OCI-LY1 (cell line): ENCODE measurements at regions not wholly inside any gene's neighbourhood (a gene's known extent, or its start where the extent isn't known, plus 50 kb on each side); places are given as distances from the start of the nearest gene placed in this dataset.

ENCODE experiments used
- H2AFZ ChIP-seq: fragments of 200-600 bp; sonication (generic), shearing (Covaris generic); 2 replicates; pipeline ENCODE4 v1.6.0; 2014; ENCODE audit warnings: antibody characterized with exemption, mild to moderate bottlenecking, low read length
- H3F3A ChIP-seq: fragments of 200-600 bp; sonication (generic), shearing (Covaris generic); 2 replicates; pipeline ENCODE4 v1.6.0; 2014; ENCODE audit warnings: mild to moderate bottlenecking, antibody characterized with exemption, low read length, moderate library complexity; ENCODE audit not compliant: insufficient read depth
- H3K27ac ChIP-seq: fragments of 200-600 bp; sonication (generic); 2 replicates; pipeline ENCODE4 v1.5.1; 2014; ENCODE audit warnings: low read length, mixed run types, mild to moderate bottlenecking, low read depth; ENCODE audit not compliant: poor library complexity, severe bottlenecking
- H3K27me3 ChIP-seq: fragments of 200-600 bp; sonication (generic); 2 replicates; pipeline ENCODE4 v1.6.0; 2014; ENCODE audit warnings: antibody characterized with exemption, mild to moderate bottlenecking, low read length, moderate library complexity; ENCODE audit not compliant: insufficient read depth
- H3K36me3 ChIP-seq: fragments of 200-600 bp; sonication (generic); 2 replicates; pipeline ENCODE4 v1.6.1; 2014; ENCODE audit warnings: mild to moderate bottlenecking, antibody characterized with exemption, low read length, moderate library complexity, mixed read lengths; ENCODE audit not compliant: insufficient read depth
- H3K4me1 ChIP-seq: fragments of 200-600 bp; sonication (generic); 2 replicates; pipeline ENCODE4 v1.5.1; 2014; ENCODE audit warnings: mild to moderate bottlenecking, low read length, moderate library complexity; ENCODE audit not compliant: insufficient read depth, severe bottlenecking
- H3K4me2 ChIP-seq: fragments of 200-600 bp; sonication (generic), shearing (Covaris generic); 2 replicates; pipeline ENCODE4 v1.6.1; 2014; ENCODE audit warnings: low read length
- H3K4me3 ChIP-seq: fragments of 200-600 bp; sonication (generic); 2 replicates; pipeline ENCODE4 v1.5.1; 2014; ENCODE audit warnings: low read length, low read depth, mild to moderate bottlenecking, mixed read lengths; ENCODE audit not compliant: poor library complexity, severe bottlenecking
- H3K79me2 ChIP-seq: fragments of 200-600 bp; shearing (Covaris generic); 2 replicates; pipeline ENCODE4 v1.6.1; 2016; ENCODE audit warnings: mixed run types, low read length, mixed read lengths; ENCODE audit not compliant: insufficient read depth
- H3K9ac ChIP-seq: fragments of 200-600 bp; sonication (generic), shearing (Covaris generic); 2 replicates; pipeline ENCODE4 v1.6.1; 2014; ENCODE audit warnings: mild to moderate bottlenecking, low read length, mixed read lengths
- H3K9me2 ChIP-seq: fragments of 200-600 bp; sonication (generic), shearing (Covaris generic); 2 replicates; pipeline ENCODE4 v1.6.1; 2014; ENCODE audit warnings: low read depth, mild to moderate bottlenecking, low read length, mixed read lengths
- H3K9me3 ChIP-seq: fragments of 200-600 bp; shearing (Covaris generic); 2 replicates; pipeline ENCODE4 v1.6.1; 2014; ENCODE audit warnings: low read length, mixed read lengths
- H4K20me1 ChIP-seq: fragments of 200-600 bp; sonication (generic), shearing (Covaris generic); 2 replicates; pipeline ENCODE4 v1.6.0; 2016; ENCODE audit warnings: mild to moderate bottlenecking, low read length; ENCODE audit not compliant: insufficient read depth
- EZH2 ChIP-seq: fragments of 200-600 bp; sonication (generic), shearing (Covaris generic); IDR thresholded peaks from 2 replicates; pipeline ENCODE4 v1.8.0; 2017; ENCODE audit warnings: borderline replicate concordance, mixed run types, mild to moderate bottlenecking, antibody characterized with exemption, low read length, moderate library complexity, mixed read lengths
- TF ChIP-seq, protein P1 (sequence below): fragments of 200-600 bp; sonication (generic), shearing (Covaris generic); IDR thresholded peaks from 2 replicates; pipeline ENCODE4 v1.5.1; 2017; ENCODE audit warnings: mild to moderate bottlenecking, antibody characterized with exemption, low read length, moderate library complexity, mixed read lengths

DNA sequence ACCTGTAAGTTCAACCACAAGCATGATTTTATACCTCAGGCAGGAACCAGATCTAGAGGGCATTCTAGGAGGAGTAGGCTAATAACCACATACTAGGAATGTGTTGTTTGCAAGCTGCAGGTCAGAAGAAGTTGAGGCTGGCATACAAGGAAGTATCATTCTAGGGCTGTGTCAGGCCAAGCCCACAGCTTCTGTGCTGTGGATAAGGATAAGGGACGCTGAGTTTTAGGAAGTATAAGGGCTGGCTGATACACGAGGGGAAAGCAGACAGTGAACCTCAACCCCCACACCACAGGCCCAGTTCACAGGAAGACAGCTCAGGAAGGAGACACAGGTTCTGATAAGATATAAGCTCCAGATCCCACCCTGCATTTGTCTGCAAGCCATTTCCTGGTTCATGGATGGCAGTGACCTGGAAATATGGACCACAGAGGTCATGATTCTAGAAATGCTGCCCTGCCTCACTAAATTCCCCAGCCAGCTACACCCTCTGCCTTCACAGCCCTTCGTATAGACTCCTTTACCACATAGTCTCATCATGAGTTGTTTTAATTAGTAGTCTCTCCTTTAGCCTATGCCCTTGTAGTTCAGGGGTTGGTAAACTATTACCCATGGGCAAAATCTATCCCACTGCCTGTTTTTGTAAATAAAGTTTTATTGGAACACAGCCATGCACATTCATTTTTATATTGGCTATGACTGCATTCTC is 260.7 kb downstream of the OPA1 start:
- H3K27ac ChIP-seq: no peak overlapping the region
- no peaks in the 10 kb centered on the region for H3K36me3 ChIP-seq
- no peaks in the 10 kb centered on the region for H4K20me1 ChIP-seq
- H3K79me2 ChIP-seq: no peaks in the 10 kb centered on the region
- H3K4me3 ChIP-seq: no peak overlapping the region
- no peaks in the 10 kb centered on the region for H3K9me2 ChIP-seq
- no peak overlapping the region for H3K9ac ChIP-seq
- H3F3A ChIP-seq: no peaks in the 10 kb centered on the region
- H2AFZ ChIP-seq: no peak overlapping the region
- H3K4me1 ChIP-seq: no peaks in the 10 kb centered on the region
- H3K9me3 ChIP-seq: no peaks in the 10 kb centered on the region
- no peak overlapping the region for H3K4me2 ChIP-seq
- TF ChIP-seq, protein P1, sequence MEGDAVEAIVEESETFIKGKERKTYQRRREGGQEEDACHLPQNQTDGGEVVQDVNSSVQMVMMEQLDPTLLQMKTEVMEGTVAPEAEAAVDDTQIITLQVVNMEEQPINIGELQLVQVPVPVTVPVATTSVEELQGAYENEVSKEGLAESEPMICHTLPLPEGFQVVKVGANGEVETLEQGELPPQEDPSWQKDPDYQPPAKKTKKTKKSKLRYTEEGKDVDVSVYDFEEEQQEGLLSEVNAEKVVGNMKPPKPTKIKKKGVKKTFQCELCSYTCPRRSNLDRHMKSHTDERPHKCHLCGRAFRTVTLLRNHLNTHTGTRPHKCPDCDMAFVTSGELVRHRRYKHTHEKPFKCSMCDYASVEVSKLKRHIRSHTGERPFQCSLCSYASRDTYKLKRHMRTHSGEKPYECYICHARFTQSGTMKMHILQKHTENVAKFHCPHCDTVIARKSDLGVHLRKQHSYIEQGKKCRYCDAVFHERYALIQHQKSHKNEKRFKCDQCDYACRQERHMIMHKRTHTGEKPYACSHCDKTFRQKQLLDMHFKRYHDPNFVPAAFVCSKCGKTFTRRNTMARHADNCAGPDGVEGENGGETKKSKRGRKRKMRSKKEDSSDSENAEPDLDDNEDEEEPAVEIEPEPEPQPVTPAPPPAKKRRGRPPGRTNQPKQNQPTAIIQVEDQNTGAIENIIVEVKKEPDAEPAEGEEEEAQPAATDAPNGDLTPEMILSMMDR: no peak
- TF ChIP-seq EZH2: no peak
- no peaks in the 10 kb centered on the region for H3K27me3 ChIP-seq

DNA sequence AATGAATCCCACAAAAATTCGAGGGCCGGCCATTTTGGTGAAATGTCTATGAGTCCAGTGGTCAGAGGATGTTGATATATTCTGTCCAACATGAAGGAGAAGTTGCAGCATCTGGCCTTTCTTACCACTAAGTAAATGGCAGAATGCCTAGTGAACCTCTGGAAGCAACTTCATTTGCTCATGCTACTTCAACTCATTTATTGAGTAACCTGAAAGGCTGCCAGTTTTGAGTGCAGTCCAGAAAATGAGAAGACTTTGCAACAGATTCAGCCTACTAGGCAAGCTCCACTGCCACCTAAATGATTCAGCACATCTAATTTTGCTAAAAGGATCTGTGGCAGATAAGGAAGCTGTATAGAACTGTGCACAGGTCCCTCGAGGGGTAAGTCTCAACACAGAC is 265.0 kb downstream of the OPA1 start:
- Histone ChIP-seq H3K4me1 (no peaks in the 10 kb centered on the region), H3K4me2 (no peak overlapping the region), H3K27ac (no peak overlapping the region), H3K9me2 (no peaks in the 10 kb centered on the region), H3K36me3 (no peaks in the 10 kb centered on the region), H3K9ac (no peak overlapping the region), H3K4me3 (no peak overlapping the region), H3F3A (no peaks in the 10 kb centered on the region), H2AFZ (no peak overlapping the region), H4K20me1 (no peaks in the 10 kb centered on the region), H3K9me3 (no peaks in the 10 kb centered on the region), H3K79me2 (no peaks in the 10 kb centered on the region), H3K27me3 (no peaks in the 10 kb centered on the region)
- TF ChIP-seq EZH2: no peak
- TF ChIP-seq, protein P1: no peak

DNA sequence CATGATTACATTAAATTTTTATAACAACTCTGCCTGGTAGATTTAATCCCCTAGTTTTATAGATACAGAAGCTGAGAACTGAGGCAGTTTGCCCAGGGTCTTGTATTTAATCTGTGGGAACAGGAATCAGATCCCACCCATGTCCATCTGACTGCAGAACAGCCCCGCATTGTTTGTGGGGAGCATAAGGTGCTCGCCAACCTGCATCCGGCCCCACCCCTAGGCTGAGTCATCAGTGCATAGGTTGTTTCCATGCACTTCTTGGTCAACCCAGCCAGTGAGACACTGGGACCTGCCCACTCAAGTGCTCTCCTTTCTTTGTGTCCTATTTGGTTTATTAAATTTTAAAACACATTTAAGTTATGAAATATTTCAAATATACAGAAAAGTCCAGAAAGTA is 266.2 kb downstream of the OPA1 start:
- Histone ChIP-seq H3K36me3 (no peaks in the 10 kb centered on the region), H3K9ac (no peak overlapping the region), H4K20me1 (no peaks in the 10 kb centered on the region), H3K9me3 (no peaks in the 10 kb centered on the region), H3K4me1 (no peaks in the 10 kb centered on the region), H3K27ac (no peak overlapping the region), H3K4me2 (no peak overlapping the region), H2AFZ (no peak overlapping the region), H3K4me3 (no peak overlapping the region), H3K79me2 (no peaks in the 10 kb centered on the region), H3F3A (no peaks in the 10 kb centered on the region), H3K27me3 (no peaks in the 10 kb centered on the region), H3K9me2 (no peaks in the 10 kb centered on the region)
- no peak for TF ChIP-seq EZH2
- TF ChIP-seq, protein P1: no peak
